NCI-H748 (cell line): ENCODE measurements at regions not wholly inside any gene's neighbourhood (a gene's known extent, or its start where the extent isn't known, plus 50 kb on each side); places are given as distances from the start of the nearest gene placed in this dataset.
A peak's percentile ranks its signal among the peaks of the same experiment; 100 is the strongest.
"Not testable (repeated sequence)": the region's sequence is repeated elsewhere in the genome, so short reads cannot be mapped to it uniquely, and the experiment has no call there.

Source experiments
- DNase-seq: peaks from one replicate; lab custom pipeline; 2025; ENCODE audit not compliant: unreplicated experiment; lab: John Stamatoyannopoulos, UW

DNA sequence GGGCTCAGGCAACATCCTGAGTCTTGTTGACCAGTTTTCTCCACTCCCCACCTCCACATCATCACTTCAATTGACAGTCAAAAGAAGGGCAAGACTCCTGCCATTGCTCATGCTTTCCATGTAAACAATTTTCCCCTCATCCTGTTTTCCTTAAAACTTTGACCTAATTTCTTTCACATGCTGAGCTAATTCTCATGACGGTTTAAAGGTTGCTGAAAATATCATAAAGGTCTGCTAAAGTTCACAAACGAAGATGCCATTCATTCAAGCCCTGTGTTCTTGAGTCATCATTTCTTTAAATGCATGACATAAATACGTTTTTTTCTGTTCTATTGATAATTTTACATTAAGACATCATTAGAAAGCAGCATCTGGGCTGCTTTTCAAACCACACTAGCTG, 353.9 kb downstream of the NKX6-1 start:
- no peak for DNase-seq

- peak; percentile 25 for DNase-seq
These were observed 372.2 kb downstream of the NKX6-1 start for GRCh38 chr4:84126911-84127310.

DNA sequence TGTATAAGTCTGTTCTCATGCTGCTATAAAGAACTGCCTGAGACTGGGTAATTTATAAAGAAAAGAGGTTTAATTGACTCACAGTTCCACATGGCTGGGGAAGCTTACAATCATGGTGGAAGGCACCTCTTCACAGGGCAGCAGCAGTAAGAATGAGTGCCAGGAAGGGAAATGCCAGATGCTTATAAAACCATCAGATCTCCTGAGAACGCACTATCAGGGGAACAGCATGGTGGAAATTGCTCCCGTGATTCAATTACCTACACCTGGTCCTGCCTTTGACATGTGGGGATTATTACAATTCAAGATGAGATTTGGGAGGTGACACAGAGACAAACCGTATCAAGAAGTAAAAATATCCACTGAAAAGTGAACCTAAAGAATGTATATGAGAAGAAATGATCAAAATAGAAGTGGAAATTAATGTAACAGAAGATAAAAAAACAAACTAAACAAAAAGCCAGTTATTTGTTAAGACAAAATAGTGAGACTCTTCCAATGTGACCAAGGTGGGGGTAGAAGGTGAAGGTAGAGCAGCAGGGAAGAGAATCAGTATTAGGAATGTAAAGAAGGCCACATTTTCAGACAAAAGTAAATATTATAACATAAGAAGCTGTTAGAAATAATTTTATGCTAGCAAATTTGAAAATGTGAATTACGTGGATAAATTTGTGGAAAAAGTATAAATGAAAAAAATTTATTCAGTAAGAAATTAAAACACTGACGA, 372.9 kb downstream of the NKX6-1 start:
- DNase-seq = no peak

- DNase-seq = peak; percentile 9
These were observed 389.1 kb downstream of the NKX6-1 start for GRCh38 chr4:84110040-84110439.

GRCh38 chr4:84101653-84102625, 397.2 kb downstream of the NKX6-1 start:
- not testable (repeated sequence) for DNase-seq

DNA sequence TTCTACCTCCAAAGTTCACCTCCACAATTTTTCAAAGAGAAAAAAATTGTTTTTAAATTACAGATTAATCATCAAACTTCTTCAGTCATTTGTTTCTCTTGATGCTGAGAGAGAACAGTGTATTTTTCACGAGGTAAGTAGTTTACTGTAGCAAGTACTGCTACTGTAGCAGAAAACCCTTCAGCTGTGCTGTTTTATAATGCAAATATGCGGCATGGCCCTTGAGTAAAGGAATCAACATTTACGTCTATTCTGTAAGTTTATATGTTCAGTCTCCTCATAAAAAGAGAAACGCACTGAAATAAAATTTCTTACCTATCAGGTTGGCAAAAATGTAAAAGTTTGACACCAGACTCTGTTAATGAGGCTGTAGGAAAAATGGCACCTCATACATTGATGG, 399.0 kb downstream of the NKX6-1 start:
- DNase-seq = no peak

GRCh38 chr4:84099599-84099998, 399.5 kb downstream of the NKX6-1 start:
- no peak for DNase-seq

- DNase-seq = no peak
These were observed 407.8 kb downstream of the NKX6-1 start for GRCh38 chr4:84091266-84091665.

GRCh38 chr4:84089652-84090437, 409.2 kb downstream of the NKX6-1 start:
- no peak for DNase-seq

GRCh38 chr4:84085986-84086385, 413.1 kb downstream of the NKX6-1 start:
- no peak for DNase-seq

DNA sequence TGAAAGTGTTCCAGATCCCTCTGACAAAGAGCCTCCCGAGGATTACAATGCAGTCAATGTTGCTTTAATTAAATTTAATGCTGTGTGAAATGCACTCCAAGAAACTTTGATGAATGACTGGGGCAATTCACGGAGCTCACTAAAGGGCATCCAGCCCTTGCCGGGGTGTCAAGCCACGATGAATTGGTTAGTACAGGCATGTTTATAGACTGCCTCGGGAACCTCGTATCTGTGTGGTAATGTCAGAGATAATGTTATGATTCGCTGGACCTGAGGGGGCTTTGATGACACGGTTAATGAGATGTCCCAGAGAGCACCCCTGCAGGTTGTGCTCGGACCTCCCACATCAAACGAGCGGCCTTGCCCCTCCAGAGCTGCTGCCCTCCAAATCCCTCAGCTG, 428.8 kb downstream of the NKX6-1 start:
- no peak for DNase-seq

- no peak for DNase-seq
These were observed 435.5 kb downstream of the NKX6-1 start for GRCh38 chr4:84063619-84064018.

DNA sequence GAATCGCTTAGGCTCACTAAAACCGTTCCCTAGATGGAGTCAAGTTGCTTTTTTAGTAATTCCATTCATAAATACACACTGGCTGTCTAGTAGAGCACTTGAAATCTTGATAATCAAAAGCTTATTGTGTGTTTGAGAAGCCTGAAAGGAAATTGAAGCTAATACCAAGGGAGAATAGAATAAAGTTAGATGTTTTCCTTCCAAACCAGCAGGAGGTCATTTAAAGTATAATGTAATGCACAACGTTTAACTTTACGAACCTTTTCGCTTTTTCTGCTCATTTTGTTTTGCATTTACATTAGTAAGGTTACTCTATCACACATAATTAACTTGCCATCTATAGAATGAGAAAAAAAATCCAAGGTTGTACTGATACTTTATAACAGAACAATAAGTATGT, 440.9 kb downstream of the NKX6-1 start:
- no peak for DNase-seq

DNA sequence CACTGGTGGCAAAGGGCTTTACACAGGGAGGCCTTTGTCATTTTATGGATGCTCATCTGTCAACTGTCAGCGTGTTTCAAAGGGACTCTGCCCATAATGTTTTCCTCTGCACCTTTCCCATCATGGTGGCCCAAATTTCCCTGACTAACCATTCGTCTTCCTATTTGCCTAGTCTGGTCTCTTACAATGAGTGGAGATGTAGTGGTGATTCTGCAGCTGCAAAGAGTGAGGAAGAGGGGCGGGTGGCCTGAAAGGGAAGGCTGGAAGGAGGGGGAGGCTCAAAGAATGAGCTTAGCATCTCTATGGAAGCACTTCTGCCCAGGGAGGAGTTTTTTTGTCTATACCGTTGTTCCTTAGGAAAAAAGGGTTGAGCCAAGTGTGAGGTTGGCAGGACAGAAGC, 447.5 kb downstream of the NKX6-1 start:
- DNase-seq = peak; percentile 5

DNA sequence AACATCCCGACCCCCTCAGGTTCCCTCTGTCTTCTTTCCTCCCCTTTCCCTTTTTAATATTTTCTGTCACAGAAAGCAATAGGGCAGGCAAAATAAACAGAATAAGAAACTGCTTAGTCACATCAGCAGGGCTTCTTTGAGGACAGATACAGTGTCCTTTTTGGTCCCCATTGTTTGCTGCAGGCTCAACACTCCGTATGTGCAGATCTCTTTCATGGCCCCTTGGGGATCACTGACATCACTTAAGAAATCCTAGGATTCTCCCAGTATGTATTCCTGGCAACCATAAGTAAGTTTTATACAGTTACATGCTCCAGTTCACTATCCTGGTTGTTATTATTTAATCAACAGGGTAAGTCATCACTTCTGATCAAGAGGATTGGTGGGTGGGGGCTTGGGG, 448.0 kb downstream of the NKX6-1 start:
- no peak for DNase-seq

DNA sequence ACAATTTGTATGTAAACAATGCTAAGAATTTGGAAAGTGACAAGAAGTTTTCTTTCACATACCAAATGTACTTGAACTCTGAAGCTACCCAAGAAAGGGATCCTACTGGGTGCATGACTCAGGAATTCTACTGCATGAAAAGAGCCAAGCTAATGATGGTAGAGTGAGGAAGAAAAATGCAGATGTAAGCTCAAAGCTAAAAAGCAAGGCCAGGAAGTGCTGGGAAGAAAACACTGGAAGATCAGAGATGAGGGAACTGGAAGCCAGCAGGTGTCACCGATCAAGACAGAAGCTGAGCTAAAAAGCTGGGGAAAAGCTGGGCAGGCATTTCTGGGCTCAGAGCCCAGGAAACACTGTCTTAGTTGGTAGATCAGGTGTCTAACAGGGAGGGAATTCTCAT, 449.1 kb downstream of the NKX6-1 start:
- no peak for DNase-seq

DNA sequence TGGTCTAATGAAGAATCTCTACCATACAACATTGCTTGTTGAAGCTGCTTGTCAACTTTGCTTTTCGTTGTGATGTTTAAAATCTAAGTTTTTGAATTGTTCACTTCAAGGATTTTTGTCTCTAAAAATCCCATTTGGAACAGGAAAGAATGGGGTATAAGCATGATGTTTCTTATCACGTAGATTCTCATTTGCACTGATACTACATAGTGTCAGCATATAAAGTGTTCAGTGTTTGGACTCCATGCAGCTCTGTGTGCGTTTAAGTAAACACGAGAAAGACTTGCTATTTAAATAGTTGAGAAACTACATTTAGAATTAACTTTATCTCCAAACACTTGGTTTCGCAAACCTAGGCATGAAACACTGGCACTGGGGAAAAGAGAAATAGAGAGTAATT, 452.5 kb downstream of the NKX6-1 start:
- no peak for DNase-seq

DNA sequence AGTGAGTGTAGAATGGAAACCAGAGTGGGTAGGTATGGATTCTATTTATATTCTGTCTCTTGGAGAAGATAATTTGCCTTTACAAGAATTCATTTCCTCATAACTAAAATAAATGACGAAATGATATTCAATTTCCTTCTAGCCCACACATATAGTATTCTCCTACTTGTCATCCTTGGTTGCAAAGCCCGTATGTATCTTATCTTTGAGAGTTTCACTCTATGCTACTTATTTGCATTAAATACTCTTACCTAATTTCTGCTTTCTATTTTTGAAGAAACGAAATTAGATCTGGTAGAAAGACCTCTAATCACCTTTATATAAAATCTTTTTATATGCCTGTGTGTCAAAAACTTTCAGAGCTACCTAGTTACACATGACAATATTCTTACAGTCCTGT, 457.7 kb downstream of the NKX6-1 start:
- DNase-seq = no peak

GRCh38 chr4:84035568-84035967, 463.5 kb downstream of the NKX6-1 start:
- DNase-seq = no peak

GRCh38 chr4:84032372-84032771, 466.7 kb downstream of the NKX6-1 start:
- DNase-seq = no peak

- DNase-seq = no peak
These were observed 467.7 kb downstream of the NKX6-1 start for GRCh38 chr4:84031401-84031800.
